H54 (cell line): ENCODE measurements at regions not wholly inside any gene's neighbourhood (a gene's known extent, or its start where the extent isn't known, plus 50 kb on each side); places are given as distances from the start of the nearest gene placed in this dataset.

Experiments used
- DNase-seq: peaks from one replicate; pipeline ENCODE4 v3.0.0; 2011; ENCODE audit warnings: low spot score, mixed read lengths; ENCODE audit not compliant: insufficient read length
- FAIRE-seq: peaks from 3 replicates; lab custom pipeline; 2011; peaks lifted over from hg19 to GRCh38; lab: Jason Lieb, UNC
- POLR2A ChIP-seq: IDR thresholded peaks from 2 replicates; pipeline ENCODE4 v1.6.1; 2011; ENCODE audit warnings: low read depth, mild to moderate bottlenecking, low read length

GRCh38 chr10:4450169-4450568 lies 375.8 kb upstream of the AKR1E2 start:
- no peak for FAIRE-seq
- no peak for TF ChIP-seq POLR2A

DNA sequence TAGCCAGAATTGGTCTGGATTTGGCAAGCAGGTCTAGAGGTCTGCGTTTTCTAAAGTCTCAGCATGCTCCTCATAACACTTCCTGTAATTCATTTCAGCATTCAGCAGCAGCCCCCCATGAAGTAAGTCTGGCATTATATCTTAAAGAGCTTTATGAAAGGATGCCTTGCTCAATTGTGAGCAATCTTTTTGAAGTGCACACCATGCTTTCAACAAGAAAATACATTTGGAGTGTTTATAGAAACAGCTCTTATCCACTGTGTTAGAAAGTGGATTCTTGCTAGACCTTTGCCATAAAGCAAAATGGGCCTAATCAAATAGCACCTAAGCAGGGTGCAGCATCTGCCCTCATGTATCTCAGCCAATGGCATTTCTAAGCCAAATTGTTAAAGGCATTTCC lies 378.0 kb upstream of the AKR1E2 start:
- FAIRE-seq, result no peak
- TF ChIP-seq POLR2A, result no peak
- no peak for DNase-seq

More at GRCh38 chr10:4450169-4450568, 375.8 kb upstream of the AKR1E2 start:
- DNase-seq, result no peak

DNA sequence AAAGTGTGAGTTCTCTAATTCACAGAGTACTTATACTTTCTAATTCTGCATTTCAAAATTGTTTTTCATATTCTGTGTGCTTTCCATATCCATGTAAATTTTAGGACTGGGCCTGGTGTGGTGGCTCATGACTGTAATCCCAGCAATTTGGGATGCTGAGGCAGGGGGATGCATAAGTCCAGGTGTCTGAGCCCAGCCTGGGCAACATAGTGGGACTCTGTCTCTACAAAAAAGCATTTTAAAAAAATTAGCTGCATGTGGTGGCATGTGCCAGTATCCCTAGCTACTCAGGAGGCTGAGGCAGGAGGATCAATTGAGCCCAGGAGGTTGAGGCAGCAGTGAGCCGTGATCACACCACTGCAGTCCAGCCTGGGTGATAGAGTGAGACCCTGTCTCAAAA lies 382.6 kb upstream of the AKR1E2 start:
- TF ChIP-seq POLR2A, result no peak
- DNase-seq, result no peak
- no peak for FAIRE-seq

GRCh38 chr10:4442296-4442695 lies 383.7 kb upstream of the AKR1E2 start:
- FAIRE-seq, result no peak
- no peak for DNase-seq
- no peak for TF ChIP-seq POLR2A

GRCh38 chr10:4440260-4440659 lies 385.7 kb upstream of the AKR1E2 start:
- no peak for TF ChIP-seq POLR2A
- FAIRE-seq, result no peak
- no peak for DNase-seq

- DNase-seq (no peak), FAIRE-seq (no peak)
- TF ChIP-seq POLR2A, result no peak
These were observed 388.2 kb upstream of the AKR1E2 start for GRCh38 chr10:4437791-4438190.

DNA sequence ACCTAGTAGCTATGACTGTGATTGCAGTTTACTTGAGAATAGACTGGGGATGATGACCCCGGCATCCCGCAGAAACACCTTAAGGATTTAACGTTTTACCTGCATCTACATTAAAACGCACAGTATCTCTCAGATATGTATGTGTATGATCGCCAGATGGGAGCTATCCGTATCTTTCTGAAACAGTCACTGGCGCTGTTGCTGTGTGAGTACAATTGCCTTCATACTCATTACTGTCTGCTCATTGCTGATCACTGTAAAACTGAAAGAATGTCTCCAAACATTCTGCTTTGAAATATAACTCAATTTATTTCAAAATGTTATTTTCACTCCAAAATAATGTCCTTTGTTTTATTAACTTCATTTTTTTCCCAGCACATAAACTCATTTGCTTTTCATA lies 388.9 kb upstream of the AKR1E2 start:
- TF ChIP-seq POLR2A, result no peak
- FAIRE-seq (no peak), DNase-seq (no peak)

GRCh38 chr10:4436103-4436502 lies 389.9 kb upstream of the AKR1E2 start:
- no peak for TF ChIP-seq POLR2A
- DNase-seq (no peak), FAIRE-seq (no peak)

DNA sequence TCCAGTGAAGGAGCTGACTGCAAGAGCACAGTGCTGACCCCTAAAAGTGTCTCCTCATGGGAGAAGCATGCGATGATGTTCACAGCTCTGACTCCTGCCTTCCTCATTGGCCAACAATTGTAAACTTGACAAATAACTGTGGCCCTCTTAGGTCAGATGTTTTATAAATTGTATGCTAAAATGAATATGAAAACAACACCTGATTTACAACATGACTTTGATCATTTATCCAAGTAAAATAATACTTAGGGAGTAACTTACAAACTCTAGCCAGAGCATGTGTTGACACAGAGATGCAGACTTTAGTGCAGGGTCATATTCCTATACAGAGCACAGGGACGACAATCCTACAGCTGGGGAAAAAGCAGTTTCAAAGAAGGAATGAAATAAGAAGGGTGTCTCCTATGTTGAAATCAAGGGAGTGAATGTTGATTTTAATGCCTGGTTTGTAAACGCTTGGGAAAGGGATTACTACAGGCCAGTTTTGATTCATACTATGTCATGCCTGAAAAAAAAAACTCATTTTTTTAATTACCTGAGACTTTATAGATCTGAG lies 391.4 kb upstream of the AKR1E2 start:
- TF ChIP-seq POLR2A, result no peak
- FAIRE-seq (no peak), DNase-seq (no peak)

DNA sequence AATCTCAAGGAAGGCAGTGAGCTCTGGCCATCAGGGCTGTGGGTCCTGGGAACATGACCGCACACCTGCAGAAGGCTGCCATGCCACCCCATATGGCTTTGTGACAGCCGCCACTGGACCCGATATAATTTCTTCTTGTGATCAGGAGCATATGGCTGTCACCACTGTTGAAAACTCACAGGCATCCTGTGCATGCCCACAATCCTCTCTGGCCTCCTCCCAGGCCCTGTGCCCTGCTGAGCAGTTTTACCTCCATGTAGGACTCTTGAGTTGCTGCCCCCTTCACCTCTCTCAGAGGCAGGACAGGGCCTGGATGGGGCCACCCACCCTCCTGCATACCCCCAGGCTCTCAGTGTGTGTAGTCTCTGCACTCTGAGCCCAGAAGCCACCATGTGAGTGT lies 391.9 kb upstream of the AKR1E2 start:
- no peak for TF ChIP-seq POLR2A
- no peak for DNase-seq
- no peak for FAIRE-seq

GRCh38 chr10:4431114-4431863 lies 394.7 kb upstream of the AKR1E2 start:
- no peak for TF ChIP-seq POLR2A
- FAIRE-seq (no peak), DNase-seq (no peak)

DNA sequence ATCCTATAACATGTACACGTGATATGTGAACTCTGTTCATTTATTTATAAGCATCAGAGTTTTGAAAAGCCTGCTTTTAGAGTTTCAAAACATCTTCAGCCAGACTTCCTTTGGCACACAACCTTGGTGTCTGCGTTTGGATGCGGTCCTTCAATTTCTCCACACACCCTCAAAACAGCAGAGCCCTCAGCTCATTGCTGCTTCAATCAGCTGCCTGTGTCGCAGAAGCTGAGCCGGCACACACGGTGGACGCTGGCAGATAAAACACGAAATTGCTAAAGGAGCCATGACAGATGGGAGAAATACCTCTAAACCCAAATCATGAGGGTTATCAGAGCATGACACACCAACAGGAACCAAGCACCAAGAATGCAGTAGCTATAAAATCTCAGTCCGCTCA lies 396.4 kb upstream of the AKR1E2 start:
- no peak for TF ChIP-seq POLR2A
- DNase-seq (no peak), FAIRE-seq (no peak)

GRCh38 chr10:4427532-4427931 lies 398.5 kb upstream of the AKR1E2 start:
- no peak for TF ChIP-seq POLR2A
- no peak for DNase-seq
- no peak for FAIRE-seq

- no peak for TF ChIP-seq POLR2A
- no peak for DNase-seq
These were observed 399.1 kb upstream of the AKR1E2 start for GRCh38 chr10:4426866-4427265.

DNA sequence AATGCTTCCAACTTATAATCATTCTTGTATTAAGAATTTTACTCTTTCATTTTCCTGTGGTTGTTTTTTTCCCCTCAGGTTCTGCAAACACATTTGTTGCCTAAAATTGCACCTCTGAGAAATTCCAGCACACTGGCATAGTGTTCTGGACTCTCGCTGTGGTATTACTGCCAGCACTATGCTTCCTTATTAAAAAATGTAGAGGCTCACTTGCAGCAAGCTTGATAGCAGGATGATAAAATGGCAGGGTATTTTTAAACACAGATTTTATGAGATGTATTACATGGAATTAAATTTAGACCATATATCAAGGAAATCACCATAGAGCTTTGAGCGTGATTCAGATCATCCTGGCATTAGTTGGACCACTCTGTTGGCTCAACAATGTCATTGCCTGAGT lies 416.7 kb upstream of the AKR1E2 start:
- FAIRE-seq, result no peak
- no peak for DNase-seq
- no peak for TF ChIP-seq POLR2A

More at GRCh38 chr10:4426866-4427265, 399.1 kb upstream of the AKR1E2 start:
- FAIRE-seq, result no peak
